ENCODE measurements at regions not wholly inside any gene's neighbourhood (a gene's known extent, or its start where the extent isn't known, plus 50 kb on each side); places are given as distances from the start of the nearest gene placed in this dataset.
"Not testable (repeated sequence)": the region's sequence is repeated elsewhere in the genome, so short reads cannot be mapped to it uniquely, and the experiment has no call there.

DNA sequence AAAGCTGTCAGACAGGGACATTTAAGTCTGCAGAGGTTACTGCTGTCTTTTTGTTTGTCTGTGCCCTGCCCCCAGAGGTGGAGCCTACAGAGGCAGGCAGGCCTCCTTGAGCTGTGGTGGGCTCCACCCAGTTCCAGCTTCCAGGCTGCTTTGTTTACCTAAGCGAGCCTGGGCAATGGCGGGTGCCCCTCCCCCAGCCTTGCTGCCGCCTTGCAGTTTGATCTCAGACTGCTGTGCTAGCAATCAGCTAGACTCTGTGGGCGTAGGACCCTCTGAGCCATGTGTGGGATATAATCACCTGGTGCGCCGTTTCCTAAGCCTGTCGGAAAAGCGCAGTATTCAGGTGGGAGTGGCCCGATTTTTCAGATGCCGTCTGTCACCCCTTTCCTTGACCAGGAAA is 66.7 kb upstream of the TMEM229A start:
- TF ChIP-seq, protein P1, sequence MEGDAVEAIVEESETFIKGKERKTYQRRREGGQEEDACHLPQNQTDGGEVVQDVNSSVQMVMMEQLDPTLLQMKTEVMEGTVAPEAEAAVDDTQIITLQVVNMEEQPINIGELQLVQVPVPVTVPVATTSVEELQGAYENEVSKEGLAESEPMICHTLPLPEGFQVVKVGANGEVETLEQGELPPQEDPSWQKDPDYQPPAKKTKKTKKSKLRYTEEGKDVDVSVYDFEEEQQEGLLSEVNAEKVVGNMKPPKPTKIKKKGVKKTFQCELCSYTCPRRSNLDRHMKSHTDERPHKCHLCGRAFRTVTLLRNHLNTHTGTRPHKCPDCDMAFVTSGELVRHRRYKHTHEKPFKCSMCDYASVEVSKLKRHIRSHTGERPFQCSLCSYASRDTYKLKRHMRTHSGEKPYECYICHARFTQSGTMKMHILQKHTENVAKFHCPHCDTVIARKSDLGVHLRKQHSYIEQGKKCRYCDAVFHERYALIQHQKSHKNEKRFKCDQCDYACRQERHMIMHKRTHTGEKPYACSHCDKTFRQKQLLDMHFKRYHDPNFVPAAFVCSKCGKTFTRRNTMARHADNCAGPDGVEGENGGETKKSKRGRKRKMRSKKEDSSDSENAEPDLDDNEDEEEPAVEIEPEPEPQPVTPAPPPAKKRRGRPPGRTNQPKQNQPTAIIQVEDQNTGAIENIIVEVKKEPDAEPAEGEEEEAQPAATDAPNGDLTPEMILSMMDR (IDR thresholded peaks at IDR 0.05), result not testable (repeated sequence)
- TF ChIP-seq EZH2, EZH2phosphoT487 (IDR thresholded peaks at IDR 0.05): not testable (repeated sequence)
